Sciatic nerve (tissue), 2 donors: ENCODE measurements at regions not wholly inside any gene's neighbourhood (a gene's known extent, or its start where the extent isn't known, plus 50 kb on each side); places are given as distances from the start of the nearest gene placed in this dataset.

Experiments
- ATAC-seq: fragments of 200-7000 bp; cut with Tn5 transposase; one replicate; pipeline ENCODE4 v1.9.1; 2020; ENCODE audit warnings: mild to moderate bottlenecking, moderate library complexity
- DNase-seq: peaks from one replicate; pipeline ENCODE4 v3.0.0-alpha.2; 2020; ENCODE audit warnings: low spot score
- intact Hi-C: fragments of 100-400 bp; cut with DNase I; formaldehyde crosslinking; loops from one replicate; pipeline ENCODE4 v1.14.2; 2022
- donor health status: DM: no; HTN: no; CAD: no.
- donor health status: DM: no; HTN: no; CAD: no.

- DNase-seq (no peak), ATAC-seq (peak; percentile 37)
- intact Hi-C loops: no loop called here
Observed at GRCh38 chr6:111952821-111953540, 79.7 kb upstream of the FYN start.

- intact Hi-C loops: no loop called here
- no peak for DNase-seq
- no peak for ATAC-seq
Observed at GRCh38 chr6:111956098-111956497, 82.8 kb upstream of the FYN start.

- DNase-seq (no peak), ATAC-seq (no peak)
- intact Hi-C loops: no loop called here
Observed at GRCh38 chr6:111957623-111958315, 84.5 kb upstream of the FYN start.

GRCh38 chr6:111958534-111958933 is 85.3 kb upstream of the FYN start:
- no peak for ATAC-seq
- no peak for DNase-seq
- intact Hi-C loops: no loop called here

GRCh38 chr6:111959766-111960165 is 86.5 kb upstream of the FYN start:
- intact Hi-C loops: no loop called here
- ATAC-seq (no peak), DNase-seq (no peak)

- DNase-seq (no peak), ATAC-seq (no peak)
- intact Hi-C loops: no loop called here
Observed at GRCh38 chr6:111967131-111967530, 86.8 kb upstream of the CCN6 start.

- DNase-seq (no peak), ATAC-seq (no peak)
- intact Hi-C loops: no loop called here
Observed at GRCh38 chr6:111970426-111970825, 83.5 kb upstream of the CCN6 start.

GRCh38 chr6:111971181-111971841 is 82.6 kb upstream of the CCN6 start:
- no peak for DNase-seq
- intact Hi-C loops: no loop called here
- no peak for ATAC-seq

GRCh38 chr6:111971866-111972532 is 81.9 kb upstream of the CCN6 start:
- ATAC-seq (no peak), DNase-seq (no peak)
- intact Hi-C loops: no loop called here

- ATAC-seq (peak; percentile 29), DNase-seq (no peak)
- intact Hi-C loops: no loop called here
Observed at GRCh38 chr6:111972745-111973117, 81.2 kb upstream of the CCN6 start.

GRCh38 chr6:111973118-111973761 is 80.7 kb upstream of the CCN6 start:
- peak; percentile 92 for ATAC-seq
- DNase-seq: peak; percentile 66
- intact Hi-C loops: no loop called here

- ATAC-seq (no peak), DNase-seq (no peak)
- intact Hi-C loops: no loop called here
Observed at GRCh38 chr6:111973927-111974639, 79.8 kb upstream of the CCN6 start.

- ATAC-seq (no peak), DNase-seq (no peak)
- intact Hi-C loops: no loop called here
Observed at GRCh38 chr6:111975466-111975865, 78.4 kb upstream of the CCN6 start.

- no peak for ATAC-seq
- intact Hi-C loops: no loop called here
- DNase-seq: no peak
Observed at GRCh38 chr6:111976139-111976538, 77.8 kb upstream of the CCN6 start.

GRCh38 chr6:111978532-111979149 is 75.3 kb upstream of the CCN6 start:
- intact Hi-C loops: no loop called here
- DNase-seq (no peak), ATAC-seq (peak; percentile 45)

- no peak for DNase-seq
- no peak for ATAC-seq
- intact Hi-C loops: no loop called here
Observed at GRCh38 chr6:111979633-111980032, 74.3 kb upstream of the CCN6 start.

GRCh38 chr6:111980143-111980542 is 73.8 kb upstream of the CCN6 start:
- DNase-seq (no peak), ATAC-seq (no peak)
- intact Hi-C loops: no loop called here
